ENCODE measurements at regions not wholly inside any gene's neighbourhood (a gene's known extent, or its start where the extent isn't known, plus 50 kb on each side); places are given as distances from the start of the nearest gene placed in this dataset.

GRCh38 chr7:153386556-153386955 is 627.0 kb downstream of the ACTR3B start:
- ATAC-seq: no peak
- no peak overlapping the region for H3K4me3 ChIP-seq (ENCODE audit: low read depth in 2 of 2, low read length in 2 of 2)
- no peak overlapping the region for H3K27ac ChIP-seq (ENCODE audit: low read length)
- intact Hi-C loops (cut with micrococcal nuclease; ENCODE audit: unreplicated experiment) (loop anchor here (10.0 kb wide), 1 partner anchor 448 kb away; no protein-coding TSS in a partner anchor), in situ Hi-C loops (cut with HindIII; ENCODE audit: low pct_unique_long_range_greater_than_20kb, low sequenced_read_pairs) (no loop called here)
- H3K9me3 ChIP-seq (ENCODE audit: control insufficient read depth, insufficient read depth, low read depth, low read length): no peaks in the 10 kb centered on the region
- no peak for DNase-seq (ENCODE audit: low read depth, low spot score)
- H3K4me1 ChIP-seq (ENCODE audit: control insufficient read depth, insufficient read depth, low read length): no peaks in the 10 kb centered on the region
- no peaks in the 10 kb centered on the region for H3K27me3 ChIP-seq (ENCODE audit: control insufficient read depth, insufficient read depth, low read length)
- POLR2A ChIA-PET: no interaction called here
- no TSS peak for BruUV-seq (replicated peaks)
- no peaks in the 10 kb centered on the region for H3K36me3 ChIP-seq (ENCODE audit: control insufficient read depth, insufficient read depth, low read length)
- TF ChIP-seq TCF7L2 (IDR thresholded peaks at IDR 0.05; ENCODE audit: low read depth, low read length): no peak
- CTCF ChIA-PET: no interaction called here

- TF ChIP-seq POLR2AphosphoS5 (IDR thresholded peaks at IDR 0.05; ENCODE audit: low read depth, low read length) (no peak), SIN3A (IDR thresholded peaks at IDR 0.05; ENCODE audit: borderline replicate concordance, insufficient read depth, low read depth, low read length) (no peak)
- TF ChIP-seq, protein P1, sequence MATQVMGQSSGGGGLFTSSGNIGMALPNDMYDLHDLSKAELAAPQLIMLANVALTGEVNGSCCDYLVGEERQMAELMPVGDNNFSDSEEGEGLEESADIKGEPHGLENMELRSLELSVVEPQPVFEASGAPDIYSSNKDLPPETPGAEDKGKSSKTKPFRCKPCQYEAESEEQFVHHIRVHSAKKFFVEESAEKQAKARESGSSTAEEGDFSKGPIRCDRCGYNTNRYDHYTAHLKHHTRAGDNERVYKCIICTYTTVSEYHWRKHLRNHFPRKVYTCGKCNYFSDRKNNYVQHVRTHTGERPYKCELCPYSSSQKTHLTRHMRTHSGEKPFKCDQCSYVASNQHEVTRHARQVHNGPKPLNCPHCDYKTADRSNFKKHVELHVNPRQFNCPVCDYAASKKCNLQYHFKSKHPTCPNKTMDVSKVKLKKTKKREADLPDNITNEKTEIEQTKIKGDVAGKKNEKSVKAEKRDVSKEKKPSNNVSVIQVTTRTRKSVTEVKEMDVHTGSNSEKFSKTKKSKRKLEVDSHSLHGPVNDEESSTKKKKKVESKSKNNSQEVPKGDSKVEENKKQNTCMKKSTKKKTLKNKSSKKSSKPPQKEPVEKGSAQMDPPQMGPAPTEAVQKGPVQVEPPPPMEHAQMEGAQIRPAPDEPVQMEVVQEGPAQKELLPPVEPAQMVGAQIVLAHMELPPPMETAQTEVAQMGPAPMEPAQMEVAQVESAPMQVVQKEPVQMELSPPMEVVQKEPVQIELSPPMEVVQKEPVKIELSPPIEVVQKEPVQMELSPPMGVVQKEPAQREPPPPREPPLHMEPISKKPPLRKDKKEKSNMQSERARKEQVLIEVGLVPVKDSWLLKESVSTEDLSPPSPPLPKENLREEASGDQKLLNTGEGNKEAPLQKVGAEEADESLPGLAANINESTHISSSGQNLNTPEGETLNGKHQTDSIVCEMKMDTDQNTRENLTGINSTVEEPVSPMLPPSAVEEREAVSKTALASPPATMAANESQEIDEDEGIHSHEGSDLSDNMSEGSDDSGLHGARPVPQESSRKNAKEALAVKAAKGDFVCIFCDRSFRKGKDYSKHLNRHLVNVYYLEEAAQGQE (IDR thresholded peaks at IDR 0.05; ENCODE audit: insufficient read depth in 1 of 2, low read depth in 2 of 2, low read length in 1 of 2): no peak
- no peak for ATAC-seq
- H3K36me3 ChIP-seq (ENCODE audit: control insufficient read depth, insufficient read depth, low read length): no peaks in the 10 kb centered on the region
- H3K4me1 ChIP-seq (ENCODE audit: control insufficient read depth, insufficient read depth, low read length): no peaks in the 10 kb centered on the region
- no TSS peak for BruUV-seq (replicated peaks)
- no peak for DNase-seq (ENCODE audit: low read depth, low spot score)
- no peaks in the 10 kb centered on the region for H3K27me3 ChIP-seq (ENCODE audit: control insufficient read depth, insufficient read depth, low read length)
- no peak overlapping the region for H3K4me3 ChIP-seq (ENCODE audit: low read depth in 2 of 2, low read length in 2 of 2)
- intact Hi-C loops (cut with micrococcal nuclease; ENCODE audit: unreplicated experiment) (loop anchor here (10.0 kb wide), 1 partner anchor 446 kb away; no protein-coding TSS in a partner anchor), in situ Hi-C loops (cut with HindIII; ENCODE audit: low pct_unique_long_range_greater_than_20kb, low sequenced_read_pairs) (no loop called here)
- peaks cover 1% of the 10 kb centered on the region; the same call in 1 of the 2 replicates for H3K9me3 ChIP-seq (ENCODE audit: control insufficient read depth, insufficient read depth, low read depth, low read length)
- H3K27ac ChIP-seq (ENCODE audit: low read length): no peak overlapping the region
- ChIA-PET CTCF (no interaction called here), POLR2A (no interaction called here)
These were observed 629.1 kb downstream of the ACTR3B start for GRCh38 chr7:153388611-153389010.

DNA sequence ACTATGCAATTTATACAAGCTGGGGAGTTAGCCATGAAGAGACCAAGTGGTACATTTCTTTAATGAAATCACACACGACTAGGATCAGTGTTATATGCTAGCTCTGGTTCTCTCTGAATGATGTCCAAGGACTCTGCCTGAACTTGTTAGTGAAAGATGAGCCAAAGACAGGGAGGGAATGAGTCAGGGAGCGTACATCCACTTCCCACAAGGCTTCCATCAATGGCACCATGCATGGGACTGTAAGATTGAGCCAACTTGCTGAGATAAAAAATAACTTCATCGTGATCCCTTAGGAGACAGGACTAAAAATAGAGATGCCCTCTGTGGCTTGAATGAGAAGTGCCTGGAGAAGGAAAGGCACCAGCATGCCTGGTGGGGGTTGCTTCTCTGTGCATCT is 629.7 kb downstream of the ACTR3B start:
- intact Hi-C loops (cut with micrococcal nuclease; ENCODE audit: unreplicated experiment): loop anchor here (10.0 kb wide), 1 partner anchor 446 kb away; no protein-coding TSS in a partner anchor
- Histone ChIP-seq H3K9me3 (ENCODE audit: control insufficient read depth, insufficient read depth, low read depth, low read length) (peaks cover 6% of the 10 kb centered on the region; the same call in 1 of the 2 replicates), H3K36me3 (ENCODE audit: control insufficient read depth, insufficient read depth, low read length) (no peaks in the 10 kb centered on the region), H3K4me3 (ENCODE audit: low read depth in 2 of 2, low read length in 2 of 2) (no peak overlapping the region), H3K27ac (ENCODE audit: low read length) (no peak overlapping the region), H3K4me1 (ENCODE audit: control insufficient read depth, insufficient read depth, low read length) (no peaks in the 10 kb centered on the region), H3K27me3 (ENCODE audit: control insufficient read depth, insufficient read depth, low read length) (no peaks in the 10 kb centered on the region)
- ATAC-seq (no peak), DNase-seq (ENCODE audit: low read depth, low spot score) (no peak)
- POLR2A ChIA-PET: no interaction called here
- TF ChIP-seq POLR2AphosphoS5 (IDR thresholded peaks at IDR 0.05; ENCODE audit: low read depth, low read length) (no peak), CTCF (IDR thresholded peaks at IDR 0.05) (no peak), SIN3A (IDR thresholded peaks at IDR 0.05; ENCODE audit: borderline replicate concordance, insufficient read depth, low read depth, low read length) (no peak), TCF7L2 (IDR thresholded peaks at IDR 0.05; ENCODE audit: low read depth, low read length) (no peak)
- TF ChIP-seq, protein P1 (IDR thresholded peaks at IDR 0.05; ENCODE audit: insufficient read depth in 1 of 2, low read depth in 2 of 2, low read length in 1 of 2): no peak
- no TSS peak for BruUV-seq (replicated peaks)
- in situ Hi-C loops (cut with HindIII; ENCODE audit: low pct_unique_long_range_greater_than_20kb, low sequenced_read_pairs): no loop called here
- CTCF ChIA-PET: no interaction called here
